GM12873 (cell line): ENCODE measurements at regions not wholly inside any gene's neighbourhood (a gene's known extent, or its start where the extent isn't known, plus 50 kb on each side); places are given as distances from the start of the nearest gene placed in this dataset.

ENCODE experiments used
- CTCF ChIP-seq: IDR thresholded peaks from 2 replicates; pipeline ENCODE4 v1.5.1; 2012; ENCODE audit warnings: low read depth, mild to moderate bottlenecking, moderate library complexity, low read length, control low read depth; ENCODE audit not compliant: insufficient read depth; ENCODE audit errors: missing control alignments

GRCh38 chr5:24367216-24367615 is 277.6 kb downstream of the CDH10 start:
- TF ChIP-seq CTCF: no peak

GRCh38 chr5:24368115-24368514 is 276.7 kb downstream of the CDH10 start:
- TF ChIP-seq CTCF: no peak

GRCh38 chr5:24376210-24376609 is 268.6 kb downstream of the CDH10 start:
- no peak for TF ChIP-seq CTCF

- no peak for TF ChIP-seq CTCF
Measured at GRCh38 chr5:24376616-24377015, 268.2 kb downstream of the CDH10 start.

GRCh38 chr5:24381861-24382489 is 262.8 kb downstream of the CDH10 start:
- TF ChIP-seq CTCF: no peak

- no peak for TF ChIP-seq CTCF
Measured at GRCh38 chr5:24385070-24385469, 259.7 kb downstream of the CDH10 start.

GRCh38 chr5:24385617-24386016 is 259.2 kb downstream of the CDH10 start:
- no peak for TF ChIP-seq CTCF
